ENCODE measurements at regions not wholly inside any gene's neighbourhood (a gene's known extent, or its start where the extent isn't known, plus 50 kb on each side); places are given as distances from the start of the nearest gene placed in this dataset.

- Histone ChIP-seq H3K4me1 (ENCODE audit: control insufficient read depth, insufficient read depth, low read length) (no peaks in the 10 kb centered on the region), H3K36me3 (ENCODE audit: control insufficient read depth in 2 of 2, insufficient read depth in 2 of 2, low read length in 2 of 2) (no peaks in the 10 kb centered on the region), H3K9me3 (ENCODE audit: control insufficient read depth in 2 of 2, low read length in 2 of 2) (peaks cover 3 to 8% of the 10 kb centered on the region in 2 donors), H3K27me3 (ENCODE audit: control insufficient read depth in 1 of 2, insufficient read depth in 2 of 2, low read length in 2 of 2) (no peaks in the 10 kb centered on the region), H3K27ac (ENCODE audit: low read length) (no peak overlapping the region), H3K9ac (ENCODE audit: low read length in 2 of 2) (no peak overlapping the region), H3K4me3 (ENCODE audit: low read length in 2 of 2) (no peak overlapping the region)
These were observed 417.2 kb downstream of the QKI start for GRCh38 chr6:163831736-163832135.

GRCh38 chr6:163830641-163831040 lies 416.1 kb downstream of the QKI start:
- peaks cover 3 to 8% of the 10 kb centered on the region in 2 donors for H3K9me3 ChIP-seq (ENCODE audit: control insufficient read depth in 2 of 2, low read length in 2 of 2)
- H3K4me3 ChIP-seq (ENCODE audit: low read length in 2 of 2): no peak overlapping the region
- H3K27me3 ChIP-seq (ENCODE audit: control insufficient read depth in 1 of 2, insufficient read depth in 2 of 2, low read length in 2 of 2): no peaks in the 10 kb centered on the region
- no peak overlapping the region for H3K27ac ChIP-seq (ENCODE audit: low read length)
- H3K4me1 ChIP-seq (ENCODE audit: control insufficient read depth, insufficient read depth, low read length): no peaks in the 10 kb centered on the region
- no peak overlapping the region for H3K9ac ChIP-seq (ENCODE audit: low read length in 2 of 2)
- no peaks in the 10 kb centered on the region for H3K36me3 ChIP-seq (ENCODE audit: control insufficient read depth in 2 of 2, insufficient read depth in 2 of 2, low read length in 2 of 2)

GRCh38 chr6:163828038-163828795 lies 413.7 kb downstream of the QKI start:
- no peak overlapping the region for H3K4me3 ChIP-seq (ENCODE audit: low read length in 2 of 2)
- no peaks in the 10 kb centered on the region for H3K27me3 ChIP-seq (ENCODE audit: control insufficient read depth in 1 of 2, insufficient read depth in 2 of 2, low read length in 2 of 2)
- H3K9me3 ChIP-seq (ENCODE audit: control insufficient read depth in 2 of 2, low read length in 2 of 2): peaks cover 3 to 8% of the 10 kb centered on the region in 2 donors
- no peaks in the 10 kb centered on the region for H3K36me3 ChIP-seq (ENCODE audit: control insufficient read depth in 2 of 2, insufficient read depth in 2 of 2, low read length in 2 of 2)
- no peaks in the 10 kb centered on the region for H3K4me1 ChIP-seq (ENCODE audit: control insufficient read depth, insufficient read depth, low read length)
- H3K9ac ChIP-seq (ENCODE audit: low read length in 2 of 2): no peak overlapping the region
- H3K27ac ChIP-seq (ENCODE audit: low read length): no peak overlapping the region

GRCh38 chr6:163827143-163827542 lies 412.6 kb downstream of the QKI start:
- H3K4me1 ChIP-seq (ENCODE audit: control insufficient read depth, insufficient read depth, low read length): no peaks in the 10 kb centered on the region
- no peaks in the 10 kb centered on the region for H3K36me3 ChIP-seq (ENCODE audit: control insufficient read depth in 2 of 2, insufficient read depth in 2 of 2, low read length in 2 of 2)
- no peaks in the 10 kb centered on the region for H3K27me3 ChIP-seq (ENCODE audit: control insufficient read depth in 1 of 2, insufficient read depth in 2 of 2, low read length in 2 of 2)
- H3K4me3 ChIP-seq (ENCODE audit: low read length in 2 of 2): no peak overlapping the region
- H3K27ac ChIP-seq (ENCODE audit: low read length): no peak overlapping the region
- H3K9me3 ChIP-seq (ENCODE audit: control insufficient read depth in 2 of 2, low read length in 2 of 2): peaks cover 3 to 8% of the 10 kb centered on the region in 2 donors
- no peak overlapping the region for H3K9ac ChIP-seq (ENCODE audit: low read length in 2 of 2)

GRCh38 chr6:163826629-163827028 lies 412.1 kb downstream of the QKI start:
- Histone ChIP-seq H3K27me3 (ENCODE audit: control insufficient read depth in 1 of 2, insufficient read depth in 2 of 2, low read length in 2 of 2) (no peaks in the 10 kb centered on the region), H3K4me3 (ENCODE audit: low read length in 2 of 2) (no peak overlapping the region), H3K4me1 (ENCODE audit: control insufficient read depth, insufficient read depth, low read length) (no peaks in the 10 kb centered on the region), H3K9ac (ENCODE audit: low read length in 2 of 2) (no peak overlapping the region), H3K36me3 (ENCODE audit: control insufficient read depth in 2 of 2, insufficient read depth in 2 of 2, low read length in 2 of 2) (no peaks in the 10 kb centered on the region), H3K9me3 (ENCODE audit: control insufficient read depth in 2 of 2, low read length in 2 of 2) (peaks cover 3 to 6% of the 10 kb centered on the region in 2 donors), H3K27ac (ENCODE audit: low read length) (no peak overlapping the region)

- Histone ChIP-seq H3K9me3 (ENCODE audit: control insufficient read depth in 2 of 2, low read length in 2 of 2) (no peaks in the 10 kb centered on the region), H3K4me1 (ENCODE audit: control insufficient read depth, insufficient read depth, low read length) (no peaks in the 10 kb centered on the region), H3K27me3 (ENCODE audit: control insufficient read depth in 1 of 2, insufficient read depth in 2 of 2, low read length in 2 of 2) (no peaks in the 10 kb centered on the region), H3K27ac (ENCODE audit: low read length) (no peak overlapping the region), H3K4me3 (ENCODE audit: low read length in 2 of 2) (no peak overlapping the region), H3K36me3 (ENCODE audit: control insufficient read depth in 2 of 2, insufficient read depth in 2 of 2, low read length in 2 of 2) (no peaks in the 10 kb centered on the region), H3K9ac (ENCODE audit: low read length in 2 of 2) (no peak overlapping the region)
These were observed 410.5 kb downstream of the QKI start for GRCh38 chr6:163825033-163825432.

- no peak overlapping the region for H3K27ac ChIP-seq (ENCODE audit: low read length)
- no peaks in the 10 kb centered on the region for H3K9me3 ChIP-seq (ENCODE audit: control insufficient read depth in 2 of 2, low read length in 2 of 2)
- H3K36me3 ChIP-seq (ENCODE audit: control insufficient read depth in 2 of 2, insufficient read depth in 2 of 2, low read length in 2 of 2): no peaks in the 10 kb centered on the region
- H3K9ac ChIP-seq (ENCODE audit: low read length in 2 of 2): no peak overlapping the region
- no peak overlapping the region for H3K4me3 ChIP-seq (ENCODE audit: low read length in 2 of 2)
- H3K27me3 ChIP-seq (ENCODE audit: control insufficient read depth in 1 of 2, insufficient read depth in 2 of 2, low read length in 2 of 2): no peaks in the 10 kb centered on the region
- no peaks in the 10 kb centered on the region for H3K4me1 ChIP-seq (ENCODE audit: control insufficient read depth, insufficient read depth, low read length)
These were observed 409.1 kb downstream of the QKI start for GRCh38 chr6:163823577-163823976.

- Histone ChIP-seq H3K27ac (ENCODE audit: low read length) (no peak overlapping the region), H3K4me1 (ENCODE audit: control insufficient read depth, insufficient read depth, low read length) (no peaks in the 10 kb centered on the region), H3K9ac (ENCODE audit: low read length in 2 of 2) (no peak overlapping the region), H3K27me3 (ENCODE audit: control insufficient read depth in 1 of 2, insufficient read depth in 2 of 2, low read length in 2 of 2) (no peaks in the 10 kb centered on the region), H3K9me3 (ENCODE audit: control insufficient read depth in 2 of 2, low read length in 2 of 2) (no peaks in the 10 kb centered on the region), H3K4me3 (ENCODE audit: low read length in 2 of 2) (no peak overlapping the region), H3K36me3 (ENCODE audit: control insufficient read depth in 2 of 2, insufficient read depth in 2 of 2, low read length in 2 of 2) (no peaks in the 10 kb centered on the region)
These were observed 406.4 kb downstream of the QKI start for GRCh38 chr6:163820745-163821458.

- no peak overlapping the region for H3K4me3 ChIP-seq (ENCODE audit: low read length in 2 of 2)
- H3K9me3 ChIP-seq (ENCODE audit: control insufficient read depth in 2 of 2, low read length in 2 of 2): no peaks in the 10 kb centered on the region
- no peaks in the 10 kb centered on the region for H3K4me1 ChIP-seq (ENCODE audit: control insufficient read depth, insufficient read depth, low read length)
- no peak overlapping the region for H3K27ac ChIP-seq (ENCODE audit: low read length)
- H3K9ac ChIP-seq (ENCODE audit: low read length in 2 of 2): no peak overlapping the region
- no peaks in the 10 kb centered on the region for H3K36me3 ChIP-seq (ENCODE audit: control insufficient read depth in 2 of 2, insufficient read depth in 2 of 2, low read length in 2 of 2)
- no peaks in the 10 kb centered on the region for H3K27me3 ChIP-seq (ENCODE audit: control insufficient read depth in 1 of 2, insufficient read depth in 2 of 2, low read length in 2 of 2)
These were observed 405.7 kb downstream of the QKI start for GRCh38 chr6:163820171-163820570.

GRCh38 chr6:163818719-163819118 lies 404.2 kb downstream of the QKI start:
- Histone ChIP-seq H3K9me3 (ENCODE audit: control insufficient read depth in 2 of 2, low read length in 2 of 2) (no peaks in the 10 kb centered on the region), H3K9ac (ENCODE audit: low read length in 2 of 2) (no peak overlapping the region), H3K36me3 (ENCODE audit: control insufficient read depth in 2 of 2, insufficient read depth in 2 of 2, low read length in 2 of 2) (no peaks in the 10 kb centered on the region), H3K27me3 (ENCODE audit: control insufficient read depth in 1 of 2, insufficient read depth in 2 of 2, low read length in 2 of 2) (no peaks in the 10 kb centered on the region), H3K4me3 (ENCODE audit: low read length in 2 of 2) (no peak overlapping the region), H3K27ac (ENCODE audit: low read length) (no peak overlapping the region), H3K4me1 (ENCODE audit: control insufficient read depth, insufficient read depth, low read length) (no peaks in the 10 kb centered on the region)

- Histone ChIP-seq H3K27me3 (ENCODE audit: control insufficient read depth in 1 of 2, insufficient read depth in 2 of 2, low read length in 2 of 2) (no peaks in the 10 kb centered on the region), H3K9ac (ENCODE audit: low read length in 2 of 2) (no peak overlapping the region), H3K27ac (ENCODE audit: low read length) (no peak overlapping the region), H3K4me3 (ENCODE audit: low read length in 2 of 2) (no peak overlapping the region), H3K36me3 (ENCODE audit: control insufficient read depth in 2 of 2, insufficient read depth in 2 of 2, low read length in 2 of 2) (no peaks in the 10 kb centered on the region), H3K9me3 (ENCODE audit: control insufficient read depth in 2 of 2, low read length in 2 of 2) (no peaks in the 10 kb centered on the region), H3K4me1 (ENCODE audit: control insufficient read depth, insufficient read depth, low read length) (no peaks in the 10 kb centered on the region)
These were observed 401.9 kb downstream of the QKI start for GRCh38 chr6:163816441-163816840.

Measured in stomach smooth muscle (tissue), 2 donors.